G401.6 (cell line): ENCODE measurements at regions not wholly inside any gene's neighbourhood (a gene's known extent, or its start where the extent isn't known, plus 50 kb on each side); places are given as distances from the start of the nearest gene placed in this dataset.
"Not testable (repeated sequence)": the region's sequence is repeated elsewhere in the genome, so short reads cannot be mapped to it uniquely, and the experiment has no call there.

ENCODE experiments used
- FAIRE-seq: peaks from 2 replicates; lab custom pipeline; 2012; peaks lifted over from hg19 to GRCh38; lab: Jason Lieb, UNC

GRCh38 chr5:175347027-175347426 is 97.0 kb downstream of the DRD1 start:
- no peak for FAIRE-seq

GRCh38 chr5:175344331-175345195 is 99.4 kb downstream of the DRD1 start:
- no peak for FAIRE-seq

GRCh38 chr5:175343308-175343707 is 100.7 kb downstream of the DRD1 start:
- FAIRE-seq = no peak

GRCh38 chr5:175340180-175340579 is 103.8 kb downstream of the DRD1 start:
- FAIRE-seq = no peak

- FAIRE-seq = no peak
These were observed 106.3 kb downstream of the DRD1 start for GRCh38 chr5:175337680-175338079.

- no peak for FAIRE-seq
These were observed 107.2 kb downstream of the DRD1 start for GRCh38 chr5:175336781-175337180.

GRCh38 chr5:175335691-175336090 is 108.3 kb downstream of the DRD1 start:
- no peak for FAIRE-seq

GRCh38 chr5:175331173-175332036 is 112.6 kb downstream of the DRD1 start:
- FAIRE-seq = not testable (repeated sequence)

GRCh38 chr5:175329976-175330375 is 114.0 kb downstream of the DRD1 start:
- FAIRE-seq = no peak

- no peak for FAIRE-seq
These were observed 115.3 kb downstream of the DRD1 start for GRCh38 chr5:175328687-175329086.

- no peak for FAIRE-seq
These were observed 115.8 kb downstream of the DRD1 start for GRCh38 chr5:175328176-175328575.

- no peak for FAIRE-seq
These were observed 118.3 kb downstream of the DRD1 start for GRCh38 chr5:175325681-175326080.

GRCh38 chr5:175321927-175322532 is 122.0 kb downstream of the DRD1 start:
- FAIRE-seq = no peak

GRCh38 chr5:175319199-175319598 is 124.8 kb downstream of the DRD1 start:
- FAIRE-seq = no peak

- FAIRE-seq = no peak
These were observed 126.1 kb downstream of the DRD1 start for GRCh38 chr5:175317872-175318271.

GRCh38 chr5:175309218-175309810 is 134.7 kb downstream of the DRD1 start:
- no peak for FAIRE-seq

- FAIRE-seq = no peak
These were observed 135.3 kb downstream of the DRD1 start for GRCh38 chr5:175308701-175309100.

- FAIRE-seq = no peak
These were observed 137.6 kb downstream of the DRD1 start for GRCh38 chr5:175306381-175306780.

GRCh38 chr5:175305251-175305650 is 138.7 kb downstream of the DRD1 start:
- FAIRE-seq = no peak

- FAIRE-seq = no peak
These were observed 153.6 kb downstream of the DRD1 start for GRCh38 chr5:175290379-175290778.

- no peak for FAIRE-seq
These were observed 155.8 kb downstream of the DRD1 start for GRCh38 chr5:175288048-175288621.

- FAIRE-seq = no peak
These were observed 157.0 kb downstream of the DRD1 start for GRCh38 chr5:175286981-175287380.
